ENCODE measurements at regions not wholly inside any gene's neighbourhood (a gene's known extent, or its start where the extent isn't known, plus 50 kb on each side); places are given as distances from the start of the nearest gene placed in this dataset.

DNA sequence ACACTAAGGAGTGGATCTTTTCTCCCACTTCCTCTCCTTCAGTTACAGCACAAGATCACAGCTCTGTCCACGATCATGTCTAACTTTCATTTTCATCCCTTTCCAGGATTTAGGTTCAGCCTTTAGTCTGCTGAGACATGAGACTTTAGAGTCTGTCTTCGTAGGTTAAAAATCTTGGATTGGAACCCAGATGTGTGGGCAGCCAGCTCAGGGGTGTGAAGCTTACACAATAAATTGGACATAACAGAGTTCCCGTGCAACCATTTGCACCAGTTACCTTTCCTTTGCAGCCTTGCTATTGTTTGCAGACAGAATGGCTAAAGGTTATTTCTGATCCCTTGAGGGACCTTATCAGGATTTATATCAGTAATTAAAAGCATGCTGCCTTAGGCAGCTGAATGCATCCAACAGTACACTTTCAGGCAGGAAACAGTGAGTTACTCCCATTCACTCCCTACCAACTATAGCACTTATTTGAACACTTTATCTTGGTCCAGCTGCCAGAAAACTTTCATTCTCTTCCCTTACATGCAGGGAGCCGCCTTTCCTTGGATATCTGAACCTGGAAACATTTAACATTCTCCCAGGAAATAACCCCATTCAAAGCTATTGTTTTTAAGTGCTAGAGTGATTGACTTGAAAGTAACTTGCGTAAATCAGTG, 87.3 kb downstream of the TMEM100 start:
- Mint-ChIP-seq H3K27ac (no peak overlapping the region), H3K4me1 (ENCODE audit: low read depth) (peaks cover 25% of the 10 kb centered on the region), H3K36me3 (ENCODE audit: insufficient read depth) (no peaks in the 10 kb centered on the region), H3K9me3 (ENCODE audit: low read depth) (no peaks in the 10 kb centered on the region), H3K4me3 (ENCODE audit: low read depth) (no peak overlapping the region), H3K27me3 (peaks cover 31% of the 10 kb centered on the region)
- TF ChIP-seq, protein P1, sequence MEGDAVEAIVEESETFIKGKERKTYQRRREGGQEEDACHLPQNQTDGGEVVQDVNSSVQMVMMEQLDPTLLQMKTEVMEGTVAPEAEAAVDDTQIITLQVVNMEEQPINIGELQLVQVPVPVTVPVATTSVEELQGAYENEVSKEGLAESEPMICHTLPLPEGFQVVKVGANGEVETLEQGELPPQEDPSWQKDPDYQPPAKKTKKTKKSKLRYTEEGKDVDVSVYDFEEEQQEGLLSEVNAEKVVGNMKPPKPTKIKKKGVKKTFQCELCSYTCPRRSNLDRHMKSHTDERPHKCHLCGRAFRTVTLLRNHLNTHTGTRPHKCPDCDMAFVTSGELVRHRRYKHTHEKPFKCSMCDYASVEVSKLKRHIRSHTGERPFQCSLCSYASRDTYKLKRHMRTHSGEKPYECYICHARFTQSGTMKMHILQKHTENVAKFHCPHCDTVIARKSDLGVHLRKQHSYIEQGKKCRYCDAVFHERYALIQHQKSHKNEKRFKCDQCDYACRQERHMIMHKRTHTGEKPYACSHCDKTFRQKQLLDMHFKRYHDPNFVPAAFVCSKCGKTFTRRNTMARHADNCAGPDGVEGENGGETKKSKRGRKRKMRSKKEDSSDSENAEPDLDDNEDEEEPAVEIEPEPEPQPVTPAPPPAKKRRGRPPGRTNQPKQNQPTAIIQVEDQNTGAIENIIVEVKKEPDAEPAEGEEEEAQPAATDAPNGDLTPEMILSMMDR (IDR thresholded peaks at IDR 0.05; ENCODE audit: unreplicated experiment) = no peak
- DNase-seq (ENCODE audit: low spot score, unreplicated experiment) = no peak

DNA sequence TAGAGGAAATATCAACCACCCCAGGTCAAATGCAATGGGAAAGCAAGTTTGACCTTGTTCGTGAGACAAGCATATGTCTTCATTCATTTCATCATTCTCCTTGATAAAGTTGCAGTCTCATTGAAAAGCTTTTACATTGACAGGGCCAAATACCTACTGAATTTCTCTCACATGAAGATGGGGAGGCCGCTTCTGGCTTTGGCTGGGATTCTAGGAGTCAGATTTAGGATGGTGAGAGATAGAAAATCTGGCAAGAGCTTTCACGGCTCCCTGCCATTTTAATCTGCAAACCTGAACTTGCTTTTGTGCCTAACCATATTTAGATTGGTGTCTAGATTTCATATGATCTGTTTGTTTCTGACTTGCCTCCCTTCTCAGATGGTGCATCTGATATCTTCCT, 88.0 kb downstream of the TMEM100 start:
- Mint-ChIP-seq H3K36me3 (ENCODE audit: insufficient read depth) (no peaks in the 10 kb centered on the region), H3K27ac (no peak overlapping the region), H3K9me3 (ENCODE audit: low read depth) (no peaks in the 10 kb centered on the region), H3K4me3 (ENCODE audit: low read depth) (no peak overlapping the region), H3K27me3 (peaks cover 34% of the 10 kb centered on the region), H3K4me1 (ENCODE audit: low read depth) (peaks cover 24% of the 10 kb centered on the region)
- TF ChIP-seq, protein P1 (IDR thresholded peaks at IDR 0.05; ENCODE audit: unreplicated experiment) = no peak
- DNase-seq (ENCODE audit: low spot score, unreplicated experiment) = no peak

DNA sequence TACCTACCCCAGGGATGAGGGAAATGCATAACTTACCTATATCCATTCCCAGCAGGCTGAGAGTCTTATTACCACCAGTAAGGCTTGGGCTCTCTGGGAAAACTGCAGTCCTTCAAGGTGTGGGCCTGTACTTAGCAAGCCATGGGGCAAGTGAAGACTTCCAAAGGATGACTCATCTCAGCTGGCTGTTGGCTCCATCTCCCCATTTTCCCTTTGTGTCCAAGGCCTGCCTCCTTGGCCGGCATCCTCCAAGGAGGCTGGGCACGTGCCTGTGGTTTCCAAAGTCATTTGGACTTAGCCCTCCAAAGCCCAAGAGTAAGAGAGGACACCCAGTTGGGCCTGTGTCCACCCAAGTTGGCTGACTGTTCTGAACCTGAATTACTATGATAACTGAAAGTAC, 89.8 kb downstream of the TMEM100 start:
- H3K4me3 Mint-ChIP-seq (ENCODE audit: low read depth) = no peak overlapping the region
- H3K27me3 Mint-ChIP-seq = peaks cover 38% of the 10 kb centered on the region
- DNase-seq (ENCODE audit: low spot score, unreplicated experiment) = no peak
- peaks cover 25% of the 10 kb centered on the region for H3K4me1 Mint-ChIP-seq (ENCODE audit: low read depth)
- no peaks in the 10 kb centered on the region for H3K9me3 Mint-ChIP-seq (ENCODE audit: low read depth)
- H3K36me3 Mint-ChIP-seq (ENCODE audit: insufficient read depth) = no peaks in the 10 kb centered on the region
- TF ChIP-seq, protein P1 (IDR thresholded peaks at IDR 0.05; ENCODE audit: unreplicated experiment) = no peak
- H3K27ac Mint-ChIP-seq = no peak overlapping the region

DNA sequence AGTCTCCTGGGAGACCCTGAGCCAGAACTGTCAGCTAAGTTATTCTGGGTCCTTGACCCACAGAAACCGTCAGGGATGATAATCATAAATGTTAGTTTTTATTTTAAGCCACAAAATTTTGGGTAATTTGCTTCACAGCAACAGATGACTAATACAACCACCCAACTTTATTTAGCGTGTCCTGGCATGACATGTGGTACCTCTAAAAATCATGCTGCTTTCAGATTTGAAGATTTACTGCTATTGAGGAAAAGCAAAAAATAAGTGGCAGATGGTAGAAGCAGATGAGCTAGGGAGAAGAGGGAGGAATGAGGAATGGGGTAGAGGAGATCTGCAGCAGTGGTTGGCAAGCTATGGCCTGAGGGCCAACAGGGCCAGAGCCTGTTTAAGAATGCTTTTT, 90.4 kb downstream of the TMEM100 start:
- no peak overlapping the region for H3K4me3 Mint-ChIP-seq (ENCODE audit: low read depth)
- peaks cover 25% of the 10 kb centered on the region for H3K4me1 Mint-ChIP-seq (ENCODE audit: low read depth)
- TF ChIP-seq, protein P1 (IDR thresholded peaks at IDR 0.05; ENCODE audit: unreplicated experiment) = no peak
- peaks cover 39% of the 10 kb centered on the region for H3K27me3 Mint-ChIP-seq
- H3K9me3 Mint-ChIP-seq (ENCODE audit: low read depth) = no peaks in the 10 kb centered on the region
- no peak overlapping the region for H3K27ac Mint-ChIP-seq
- no peak for DNase-seq (ENCODE audit: low spot score, unreplicated experiment)
- H3K36me3 Mint-ChIP-seq (ENCODE audit: insufficient read depth) = no peaks in the 10 kb centered on the region

DNA sequence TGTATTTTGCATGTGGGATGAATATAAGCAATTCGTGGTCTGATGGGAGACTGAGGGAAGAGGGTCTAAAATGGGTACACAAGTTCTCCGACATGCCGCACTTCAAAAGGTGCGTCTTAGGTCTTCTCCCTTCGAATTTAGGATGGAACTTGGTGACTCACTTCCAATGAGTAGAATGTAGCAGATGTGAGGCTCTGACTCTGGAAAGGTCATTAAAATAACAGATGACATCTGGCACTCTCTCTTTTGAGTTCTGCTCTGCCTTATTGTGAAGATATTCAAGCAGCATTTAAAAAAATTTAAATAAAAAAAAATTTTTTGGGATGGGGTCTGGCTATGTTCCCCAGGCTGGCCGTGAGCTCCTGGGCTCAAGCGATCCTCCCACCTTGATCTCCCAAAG, 92.7 kb downstream of the TMEM100 start:
- DNase-seq (ENCODE audit: low spot score, unreplicated experiment) = no peak
- peaks cover 15% of the 10 kb centered on the region for H3K4me1 Mint-ChIP-seq (ENCODE audit: low read depth)
- TF ChIP-seq, protein P1 (IDR thresholded peaks at IDR 0.05; ENCODE audit: unreplicated experiment) = no peak
- H3K9me3 Mint-ChIP-seq (ENCODE audit: low read depth) = no peaks in the 10 kb centered on the region
- no peak overlapping the region for H3K4me3 Mint-ChIP-seq (ENCODE audit: low read depth)
- H3K27ac Mint-ChIP-seq = no peak overlapping the region
- H3K27me3 Mint-ChIP-seq = peaks cover 47% of the 10 kb centered on the region
- no peaks in the 10 kb centered on the region for H3K36me3 Mint-ChIP-seq (ENCODE audit: insufficient read depth)

Data from progenitor cell of endocrine pancreas (in vitro differentiated cells).